Cerebellar cortex (tissue), 1 donor: ENCODE measurements at regions not wholly inside any gene's neighbourhood (a gene's known extent, or its start where the extent isn't known, plus 50 kb on each side); places are given as distances from the start of the nearest gene placed in this dataset.

Experiments
- DNase-seq: peaks from one replicate; pipeline ENCODE4 v3.0.0-alpha.2; 2015; ENCODE audit warnings: low spot score

GRCh38 chr5:110116539-110116938, 426.8 kb downstream of the MAN2A1 start:
- DNase-seq = no peak

DNA sequence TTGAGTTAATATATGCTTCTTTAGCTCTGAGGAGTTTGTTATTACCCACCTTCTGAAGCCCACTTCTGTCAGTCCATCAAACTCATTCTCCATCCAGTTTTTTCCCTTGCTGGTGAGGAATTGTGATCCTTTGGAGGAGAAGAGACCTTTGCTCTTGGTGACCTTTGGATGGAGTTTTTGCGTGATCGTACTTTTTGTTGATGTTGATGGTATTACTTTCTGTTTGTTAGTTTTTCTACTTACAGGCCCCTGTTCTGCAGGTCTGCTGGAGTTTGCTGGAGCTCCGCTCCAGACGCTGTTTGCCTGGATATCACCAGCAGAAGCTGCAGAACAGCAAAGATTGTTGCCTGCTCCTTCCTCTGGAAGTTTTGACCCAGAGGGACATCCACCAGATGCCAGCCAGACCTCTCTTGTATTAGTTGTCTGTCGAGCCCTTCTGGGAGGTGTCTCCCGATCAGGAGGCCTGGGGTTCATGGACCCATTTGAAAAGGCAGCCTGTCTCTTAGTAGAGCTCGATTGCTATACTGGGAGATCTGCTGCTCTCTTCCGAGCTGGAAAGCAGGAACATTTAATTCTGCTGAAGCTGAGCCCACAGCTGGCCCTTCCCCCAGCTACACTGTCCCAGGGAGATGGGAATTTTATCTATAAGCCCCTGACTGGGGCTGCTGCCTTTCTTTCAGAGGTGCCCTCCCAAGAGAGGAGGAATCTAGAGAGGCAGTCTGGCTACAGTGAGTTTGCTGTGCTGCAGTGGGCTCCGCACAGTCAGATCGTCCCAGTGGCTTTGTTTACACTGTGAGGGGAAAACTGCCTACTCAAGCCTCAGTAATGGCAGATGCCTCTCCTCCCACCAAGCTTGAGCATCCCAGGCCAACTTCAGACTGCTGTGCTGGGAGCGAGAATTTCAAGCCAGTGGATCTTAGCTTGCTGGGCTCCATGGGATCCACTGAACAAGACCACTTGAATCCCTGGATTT, 445.5 kb downstream of the MAN2A1 start:
- no peak for DNase-seq

DNA sequence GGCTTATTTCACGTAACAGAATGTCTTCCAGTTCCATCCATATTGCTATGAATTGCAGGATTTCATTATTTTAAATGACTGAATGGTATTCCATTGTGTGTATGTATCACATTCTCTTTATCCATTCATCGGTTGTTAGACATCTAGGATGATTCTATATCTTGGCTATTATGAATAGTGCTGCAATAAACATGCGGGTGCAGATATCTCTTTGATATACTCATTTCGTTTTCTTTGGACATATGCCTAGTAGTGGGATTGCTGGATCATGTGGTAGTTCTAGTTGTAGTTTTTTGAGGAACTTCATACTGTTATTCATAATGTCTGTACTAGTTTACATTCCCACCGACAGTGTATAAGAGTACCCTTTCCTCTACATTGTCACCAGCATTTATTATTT, 460.5 kb downstream of the MAN2A1 start:
- DNase-seq = no peak

DNA sequence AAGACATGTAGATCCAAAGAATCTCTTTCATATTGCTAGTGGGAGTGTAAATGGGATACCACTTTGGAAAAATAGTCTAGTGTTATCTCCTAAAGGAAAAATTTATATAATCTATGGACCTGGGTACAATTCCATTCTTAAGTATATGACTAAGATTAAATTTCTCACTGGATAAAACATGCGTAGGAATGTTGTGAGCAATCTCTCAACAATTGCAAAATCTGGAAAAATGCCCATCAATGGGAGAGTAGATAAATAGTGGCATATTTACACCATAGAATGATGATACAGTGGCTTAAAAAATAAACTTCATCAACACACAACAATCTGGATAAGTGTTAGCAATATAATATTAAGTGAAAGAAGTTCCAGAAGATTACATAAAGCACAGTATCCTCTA, 469.5 kb downstream of the MAN2A1 start:
- no peak for DNase-seq

- DNase-seq = no peak
Measured at GRCh38 chr5:110161162-110161561, 471.4 kb downstream of the MAN2A1 start.

DNA sequence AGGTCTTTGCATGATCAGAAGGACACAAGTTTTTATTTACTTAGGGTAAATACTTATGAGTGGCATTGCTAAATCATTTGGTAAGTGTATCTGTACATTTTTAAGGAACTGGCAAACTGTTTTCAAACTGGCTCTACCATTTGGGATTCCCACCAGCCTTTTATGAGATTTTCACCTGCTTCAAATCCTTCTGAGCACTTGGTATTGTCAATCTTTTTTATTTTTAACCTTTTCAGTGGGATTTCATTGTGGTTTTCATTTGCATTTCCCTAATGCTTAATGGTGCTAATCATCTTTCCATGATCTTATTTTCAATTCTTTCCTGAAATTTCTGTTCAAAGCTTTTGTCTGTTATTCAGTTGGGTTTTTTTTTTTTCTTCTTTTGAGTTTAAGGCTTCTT, 475.6 kb downstream of the MAN2A1 start:
- DNase-seq = no peak

DNA sequence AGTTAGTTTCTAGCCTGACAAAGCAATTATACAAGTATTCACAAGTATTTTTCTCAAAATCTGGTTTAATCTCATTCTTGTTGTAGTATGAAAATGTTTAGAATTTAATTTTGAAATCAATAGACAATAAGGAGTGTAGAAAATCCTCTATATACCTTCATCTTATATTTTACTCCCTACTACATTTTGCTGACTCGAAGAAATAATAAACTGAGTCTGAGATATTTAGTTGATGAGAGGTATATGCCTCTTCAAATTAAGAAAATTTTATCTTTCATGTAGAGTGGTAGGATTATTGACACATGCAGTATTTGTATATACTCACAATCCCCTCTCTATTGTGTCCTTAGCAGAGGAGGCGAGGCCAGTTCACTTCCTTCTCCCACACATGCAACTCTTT, 477.7 kb downstream of the MAN2A1 start:
- no peak for DNase-seq

DNA sequence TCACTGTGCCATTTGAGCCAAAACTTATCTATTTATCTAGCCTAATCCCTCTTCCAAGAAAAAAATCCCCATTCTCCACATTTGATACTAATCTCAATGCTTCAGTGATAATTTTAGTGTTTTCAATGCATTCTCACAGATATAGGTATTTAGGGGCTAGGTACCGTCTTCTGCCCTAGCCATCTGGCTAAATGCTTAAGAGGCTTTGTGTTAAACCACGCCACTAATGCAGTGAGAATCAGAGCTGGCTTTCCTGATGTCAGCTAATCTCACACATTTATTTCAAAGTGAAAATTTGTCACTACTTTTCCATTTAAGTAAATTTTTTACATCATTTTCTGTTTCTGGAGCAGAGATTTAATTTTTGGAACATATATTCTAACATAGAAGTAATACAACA, 479.7 kb downstream of the MAN2A1 start:
- DNase-seq = no peak

DNA sequence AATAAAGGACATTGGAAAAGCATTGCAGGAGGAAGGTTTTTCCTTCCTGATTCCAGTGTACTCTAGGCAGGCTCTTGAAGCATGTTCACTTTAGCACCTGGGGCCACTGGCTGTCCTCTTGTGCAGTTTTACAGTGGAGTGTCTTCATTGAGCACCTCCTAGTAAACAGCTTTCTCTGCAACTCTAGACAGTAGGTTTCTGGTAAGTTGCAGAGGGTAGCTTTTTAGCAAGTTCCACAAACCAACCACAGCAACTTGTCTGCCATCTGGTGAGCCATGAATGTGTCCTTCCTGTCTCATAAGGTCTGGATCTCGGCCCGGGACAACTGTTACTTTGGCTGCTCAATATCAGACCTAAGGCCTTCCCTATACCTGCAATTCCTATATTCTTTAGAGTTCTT, 488.0 kb downstream of the MAN2A1 start:
- no peak for DNase-seq

GRCh38 chr5:110179321-110179720, 489.6 kb downstream of the MAN2A1 start:
- no peak for DNase-seq

- DNase-seq = no peak
Measured at GRCh38 chr5:110194191-110194590, 504.5 kb downstream of the MAN2A1 start.

DNA sequence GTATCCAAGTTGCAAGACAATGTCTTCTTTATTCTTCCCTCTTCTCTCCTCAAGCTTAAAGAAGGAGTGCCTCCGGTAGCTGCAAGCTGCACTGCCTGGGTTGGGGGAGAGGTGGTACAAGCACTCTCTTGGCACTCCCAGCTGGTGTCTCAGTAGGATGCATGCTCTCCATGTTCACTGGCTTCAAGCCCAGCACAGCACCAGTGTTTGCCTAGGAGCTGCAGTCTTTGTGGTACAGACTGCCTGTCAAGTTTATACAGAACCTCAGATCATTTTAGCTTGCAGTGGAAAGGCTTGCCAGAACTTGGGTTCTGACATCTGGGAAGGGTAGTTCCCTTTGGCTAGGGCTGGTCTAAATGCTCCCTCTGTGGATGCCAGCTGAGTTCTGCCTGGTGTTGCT, 505.6 kb downstream of the MAN2A1 start:
- DNase-seq = no peak

- DNase-seq = no peak
Measured at GRCh38 chr5:110201791-110202190, 512.1 kb downstream of the MAN2A1 start.

- no peak for DNase-seq
Measured at GRCh38 chr5:110203661-110204060, 513.9 kb downstream of the MAN2A1 start.

GRCh38 chr5:110209401-110209800, 517.1 kb downstream of the TMEM232 start:
- no peak for DNase-seq

- DNase-seq = no peak
Measured at GRCh38 chr5:110218981-110219380, 507.5 kb downstream of the TMEM232 start.

DNA sequence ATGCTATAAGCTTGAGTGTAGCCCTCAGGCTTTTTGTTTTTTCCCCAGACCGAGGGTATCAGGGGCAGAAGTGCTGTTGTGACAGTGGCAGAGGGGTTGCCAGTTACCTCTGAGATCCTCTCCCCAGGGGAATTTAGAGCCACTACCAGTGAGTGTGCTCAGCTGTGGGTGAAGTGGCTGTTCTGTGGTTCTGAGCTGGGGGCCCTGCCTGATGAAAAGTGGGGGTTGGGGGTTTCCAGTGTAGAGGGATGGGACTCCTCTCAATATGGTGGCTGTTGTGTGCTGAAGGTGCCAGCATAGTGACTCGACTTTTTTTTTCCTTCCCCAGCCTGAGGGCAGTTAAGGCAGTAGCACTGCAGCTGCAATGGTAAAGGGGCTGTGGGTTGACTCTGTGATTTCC, 506.7 kb downstream of the TMEM232 start:
- no peak for DNase-seq

DNA sequence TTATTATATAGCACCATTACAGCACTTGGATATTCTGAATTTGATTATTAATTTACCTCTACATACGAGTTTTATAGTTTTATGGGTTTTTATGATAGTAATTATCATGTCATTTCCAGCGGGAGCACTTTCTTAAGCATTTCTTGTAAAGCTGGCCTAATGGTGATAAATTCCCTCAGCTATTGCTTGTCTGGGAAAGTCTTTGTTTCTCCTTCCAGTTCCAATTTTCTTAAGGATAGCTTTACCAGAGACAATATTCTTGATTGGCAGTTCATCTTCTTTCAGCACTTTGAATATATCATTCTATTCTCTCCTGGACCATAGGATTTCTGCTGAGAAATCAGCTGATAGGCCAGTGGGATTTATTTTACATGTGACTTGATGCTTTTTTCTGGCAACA, 505.4 kb downstream of the TMEM232 start:
- DNase-seq = no peak

- DNase-seq = no peak
Measured at GRCh38 chr5:110224050-110224449, 502.4 kb downstream of the TMEM232 start.

DNA sequence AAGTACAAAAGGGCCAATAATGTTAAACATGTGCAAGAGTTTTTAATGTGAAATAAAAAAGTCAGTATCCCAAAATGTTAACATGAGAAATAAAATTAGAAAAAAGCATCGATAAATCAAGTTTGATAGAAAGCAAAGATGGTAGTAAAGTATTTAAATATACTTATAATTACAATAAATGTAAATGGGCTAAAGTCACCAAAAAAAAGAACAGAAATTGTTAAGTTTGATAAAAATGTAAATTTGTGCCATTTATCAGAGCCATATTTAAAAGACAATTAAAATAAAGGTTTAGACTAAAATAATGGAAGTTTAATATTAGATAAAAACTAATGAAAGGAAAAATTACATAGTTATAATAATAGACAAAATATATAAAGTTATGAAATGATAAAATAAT, 500.5 kb downstream of the TMEM232 start:
- DNase-seq = no peak

- DNase-seq = no peak
Measured at GRCh38 chr5:110239786-110240185, 486.7 kb downstream of the TMEM232 start.

- no peak for DNase-seq
Measured at GRCh38 chr5:110242950-110243349, 483.5 kb downstream of the TMEM232 start.

DNA sequence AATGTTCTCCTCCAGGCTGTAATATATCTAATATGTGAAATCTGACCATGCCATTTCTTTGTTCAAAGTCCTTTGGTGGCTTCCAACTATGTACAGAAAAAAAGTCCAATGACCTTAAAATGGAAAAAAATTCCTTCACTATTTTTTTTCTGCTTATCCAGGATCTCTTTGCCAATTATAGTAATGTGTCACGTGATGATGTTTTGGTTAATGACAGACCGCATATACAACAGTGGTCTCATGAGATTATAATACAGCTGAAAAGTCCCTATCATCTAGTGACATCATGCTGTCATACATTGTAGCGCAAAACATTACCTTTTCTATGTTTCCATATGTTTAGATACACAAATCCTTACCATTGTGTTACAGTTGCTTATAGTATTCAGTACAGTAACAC, 477.6 kb downstream of the TMEM232 start:
- no peak for DNase-seq

DNA sequence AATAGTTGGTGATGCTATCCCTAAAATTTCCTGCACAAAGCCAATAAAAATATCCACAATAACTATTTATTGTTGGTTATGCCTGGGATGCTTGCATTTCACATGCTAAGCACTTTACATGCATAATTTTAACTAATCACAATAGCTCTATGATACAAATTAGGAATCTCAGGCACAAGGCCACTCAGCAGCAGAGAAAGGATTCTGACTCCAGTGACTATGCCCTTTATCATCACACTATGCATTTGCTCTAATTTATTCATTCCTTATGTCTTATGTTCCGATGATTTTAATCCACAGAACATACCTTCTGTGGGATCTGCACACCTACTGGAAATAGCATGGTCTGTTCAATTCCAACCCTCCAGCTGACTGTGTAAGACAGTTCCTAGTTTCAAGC, 476.1 kb downstream of the TMEM232 start:
- DNase-seq = no peak
